Skin of body (tissue), 1 donor: ENCODE measurements at regions not wholly inside any gene's neighbourhood (a gene's known extent, or its start where the extent isn't known, plus 50 kb on each side); places are given as distances from the start of the nearest gene placed in this dataset.

ENCODE experiments used
- DNase-seq: peaks from one replicate; lab custom pipeline; 2025; lab: John Stamatoyannopoulos, UW

- peak; percentile 9 for DNase-seq
Observed at GRCh38 chr12:3336606-3337311, 154.2 kb upstream of the PRMT8 start.

GRCh38 chr12:3337944-3338343 lies 153.1 kb upstream of the PRMT8 start:
- DNase-seq, result no peak

GRCh38 chr12:3339221-3339620 lies 151.8 kb upstream of the PRMT8 start:
- DNase-seq, result no peak

- DNase-seq, result no peak
Observed at GRCh38 chr12:3341594-3341993, 149.4 kb upstream of the PRMT8 start.

GRCh38 chr12:3342051-3342450 lies 149.0 kb upstream of the PRMT8 start:
- DNase-seq, result peak; percentile 34

GRCh38 chr12:3348055-3348454 lies 142.9 kb upstream of the PRMT8 start:
- DNase-seq, result no peak

- DNase-seq, result no peak
Observed at GRCh38 chr12:3350432-3350831, 140.6 kb upstream of the PRMT8 start.

- no peak for DNase-seq
Observed at GRCh38 chr12:3351731-3352130, 139.3 kb upstream of the PRMT8 start.

GRCh38 chr12:3352230-3352629 lies 138.8 kb upstream of the PRMT8 start:
- DNase-seq, result no peak

- DNase-seq, result no peak
Observed at GRCh38 chr12:3353621-3354020, 137.4 kb upstream of the PRMT8 start.

- DNase-seq, result no peak
Observed at GRCh38 chr12:3354586-3354985, 136.4 kb upstream of the PRMT8 start.

- DNase-seq, result no peak
Observed at GRCh38 chr12:3355378-3355900, 135.6 kb upstream of the PRMT8 start.

GRCh38 chr12:3357950-3358525 lies 133.0 kb upstream of the PRMT8 start:
- DNase-seq, result no peak

- no peak for DNase-seq
Observed at GRCh38 chr12:3359478-3359877, 131.5 kb upstream of the PRMT8 start.

GRCh38 chr12:3361146-3361545 lies 129.9 kb upstream of the PRMT8 start:
- DNase-seq, result no peak

GRCh38 chr12:3362737-3363136 lies 128.3 kb upstream of the PRMT8 start:
- DNase-seq, result no peak

- no peak for DNase-seq
Observed at GRCh38 chr12:3363608-3364007, 127.4 kb upstream of the PRMT8 start.

GRCh38 chr12:3364226-3364625 lies 126.8 kb upstream of the PRMT8 start:
- DNase-seq, result no peak

GRCh38 chr12:3364661-3365462 lies 126.1 kb upstream of the PRMT8 start:
- DNase-seq, result no peak

GRCh38 chr12:3365463-3366411 lies 125.3 kb upstream of the PRMT8 start:
- no peak for DNase-seq

GRCh38 chr12:3366451-3367110 lies 124.4 kb upstream of the PRMT8 start:
- no peak for DNase-seq
